ENCODE measurements at regions not wholly inside any gene's neighbourhood (a gene's known extent, or its start where the extent isn't known, plus 50 kb on each side); places are given as distances from the start of the nearest gene placed in this dataset.

DNA sequence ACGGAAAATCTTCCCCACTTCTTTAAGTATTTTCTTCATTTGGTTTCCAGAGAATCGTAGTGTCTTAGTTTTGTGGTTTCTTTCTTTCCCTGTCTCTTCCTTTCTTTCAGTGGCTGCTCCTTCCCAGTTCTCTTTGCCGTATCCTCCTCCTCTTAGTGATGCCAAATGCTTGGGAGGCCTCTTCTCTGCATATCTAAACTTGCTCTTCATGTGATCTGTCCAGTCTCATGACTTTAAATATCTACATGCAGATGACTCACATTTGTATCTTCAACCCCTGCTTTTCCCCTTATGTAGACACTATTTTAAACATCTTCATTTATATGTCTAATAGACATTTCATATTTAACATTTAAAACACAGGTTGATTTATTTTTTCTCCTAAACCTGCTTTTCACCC is 149.2 kb downstream of the PTCSC3 start:
- 84 to 93% methylated on average over 3 of the region's 3 CpGs for WGBS, 2 donors

DNA sequence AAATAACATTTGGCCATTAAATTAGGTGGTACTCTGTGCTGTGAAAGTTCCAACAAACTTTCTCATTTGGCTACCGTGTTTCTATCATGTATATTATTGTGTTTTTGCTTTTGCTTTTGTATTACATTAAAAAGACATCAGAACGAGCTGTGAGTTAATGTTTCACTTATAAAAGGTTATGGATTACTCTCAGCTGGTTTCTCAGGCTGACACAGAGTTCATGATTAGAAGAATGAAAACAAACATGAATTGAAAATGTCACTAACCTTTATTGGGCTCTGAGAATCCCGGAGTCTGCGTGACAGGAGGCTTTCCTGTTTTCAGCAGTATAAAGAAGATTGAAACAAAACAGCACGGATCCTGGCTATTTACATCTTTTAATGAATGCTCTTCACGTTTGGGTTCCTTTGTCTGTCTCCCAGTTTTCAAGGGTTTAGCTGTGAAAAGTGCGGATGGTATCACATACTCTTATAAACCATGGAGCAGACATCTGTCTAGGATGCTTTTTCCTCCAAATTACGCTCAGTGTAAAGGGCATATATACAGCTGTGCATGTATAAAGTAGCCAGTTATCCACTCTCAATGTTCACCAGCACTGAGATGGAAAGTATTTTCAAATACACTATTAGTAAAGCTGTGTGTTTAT is 153.6 kb downstream of the PTCSC3 start:
- TF ChIP-seq EP300 (IDR thresholded peaks at IDR 0.05), result no peak
- TF ChIP-seq, protein P1, sequence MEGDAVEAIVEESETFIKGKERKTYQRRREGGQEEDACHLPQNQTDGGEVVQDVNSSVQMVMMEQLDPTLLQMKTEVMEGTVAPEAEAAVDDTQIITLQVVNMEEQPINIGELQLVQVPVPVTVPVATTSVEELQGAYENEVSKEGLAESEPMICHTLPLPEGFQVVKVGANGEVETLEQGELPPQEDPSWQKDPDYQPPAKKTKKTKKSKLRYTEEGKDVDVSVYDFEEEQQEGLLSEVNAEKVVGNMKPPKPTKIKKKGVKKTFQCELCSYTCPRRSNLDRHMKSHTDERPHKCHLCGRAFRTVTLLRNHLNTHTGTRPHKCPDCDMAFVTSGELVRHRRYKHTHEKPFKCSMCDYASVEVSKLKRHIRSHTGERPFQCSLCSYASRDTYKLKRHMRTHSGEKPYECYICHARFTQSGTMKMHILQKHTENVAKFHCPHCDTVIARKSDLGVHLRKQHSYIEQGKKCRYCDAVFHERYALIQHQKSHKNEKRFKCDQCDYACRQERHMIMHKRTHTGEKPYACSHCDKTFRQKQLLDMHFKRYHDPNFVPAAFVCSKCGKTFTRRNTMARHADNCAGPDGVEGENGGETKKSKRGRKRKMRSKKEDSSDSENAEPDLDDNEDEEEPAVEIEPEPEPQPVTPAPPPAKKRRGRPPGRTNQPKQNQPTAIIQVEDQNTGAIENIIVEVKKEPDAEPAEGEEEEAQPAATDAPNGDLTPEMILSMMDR (IDR thresholded peaks at IDR 0.05), result no peak
- Histone ChIP-seq H3K27ac (no peak overlapping the region), H3K36me3 (no peaks in the 10 kb centered on the region), H3K9me3 (no peaks in the 10 kb centered on the region), H3K4me1 (no peaks in the 10 kb centered on the region), H3K27me3 (no peaks in the 10 kb centered on the region), H3K4me3 (no peak overlapping the region)
- intact Hi-C loops (cut with DNase I), result no loop called here
- WGBS, 2 donors, result 15 to 45% methylated on average over 8 of the region's 8 CpGs
- no peak for DNase-seq

More for the DNA sequence above, 149.2 kb downstream of the PTCSC3 start:
- Histone ChIP-seq H3K4me3 (no peak overlapping the region), H3K4me1 (no peaks in the 10 kb centered on the region), H3K27me3 (no peaks in the 10 kb centered on the region), H3K9me3 (no peaks in the 10 kb centered on the region), H3K27ac (no peak overlapping the region), H3K36me3 (no peaks in the 10 kb centered on the region)
- DNase-seq, result no peak
- intact Hi-C loops (cut with DNase I), result no loop called here
- TF ChIP-seq POLR2A (IDR thresholded peaks at IDR 0.05), result no peak
- TF ChIP-seq EP300 (IDR thresholded peaks at IDR 0.05), result no peak
- TF ChIP-seq, protein P1 (IDR thresholded peaks at IDR 0.05), result no peak
- TF ChIP-seq POLR2AphosphoS5 (IDR thresholded peaks at IDR 0.05), result no peak

DNA sequence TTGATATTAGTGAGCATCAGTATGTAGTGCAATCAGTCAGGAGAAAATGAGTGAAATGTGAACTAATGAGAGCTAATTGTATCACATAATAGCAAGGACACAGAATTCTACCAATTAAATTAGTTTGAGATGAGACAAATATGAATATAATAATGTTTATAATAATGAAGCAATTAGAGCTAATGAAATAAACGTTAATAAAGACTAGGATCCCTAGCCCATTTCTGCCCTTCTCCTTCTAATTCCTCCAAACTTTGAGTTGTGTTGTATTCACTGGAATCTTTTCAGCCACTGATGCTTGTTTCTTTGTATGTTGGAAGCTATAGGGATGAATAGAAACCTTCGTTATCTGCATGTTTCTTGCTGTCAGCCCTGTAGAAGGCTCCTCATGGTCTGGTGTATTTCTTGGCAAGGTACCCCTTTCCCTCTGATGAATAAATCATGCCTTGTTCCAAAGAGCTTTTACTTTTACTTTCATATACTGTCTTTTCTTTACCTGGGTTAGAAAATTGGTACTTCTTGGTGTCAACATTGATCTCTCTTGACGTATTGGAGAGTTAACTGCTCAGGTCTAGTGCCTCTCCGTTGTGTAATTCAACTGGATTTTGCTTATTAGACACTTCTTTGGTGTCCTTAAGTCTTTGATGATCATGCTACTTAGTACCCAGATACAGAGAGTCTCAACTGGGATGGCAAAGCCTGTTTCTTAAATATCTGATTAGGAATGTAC is 154.8 kb downstream of the PTCSC3 start:
- 72 to 76% methylated on average over 4 of the region's 4 CpGs for WGBS, 2 donors
- Histone ChIP-seq H3K4me3 (no peak overlapping the region), H3K4me1 (no peaks in the 10 kb centered on the region), H3K27ac (no peak overlapping the region), H3K27me3 (no peaks in the 10 kb centered on the region), H3K36me3 (no peaks in the 10 kb centered on the region), H3K9me3 (no peaks in the 10 kb centered on the region)
- DNase-seq, result no peak
- intact Hi-C loops (cut with DNase I), result no loop called here
- TF ChIP-seq, protein P1 (IDR thresholded peaks at IDR 0.05), result no peak
- TF ChIP-seq EP300 (IDR thresholded peaks at IDR 0.05), result no peak
- TF ChIP-seq POLR2A (IDR thresholded peaks at IDR 0.05), result no peak
- TF ChIP-seq POLR2AphosphoS5 (IDR thresholded peaks at IDR 0.05), result no peak

DNA sequence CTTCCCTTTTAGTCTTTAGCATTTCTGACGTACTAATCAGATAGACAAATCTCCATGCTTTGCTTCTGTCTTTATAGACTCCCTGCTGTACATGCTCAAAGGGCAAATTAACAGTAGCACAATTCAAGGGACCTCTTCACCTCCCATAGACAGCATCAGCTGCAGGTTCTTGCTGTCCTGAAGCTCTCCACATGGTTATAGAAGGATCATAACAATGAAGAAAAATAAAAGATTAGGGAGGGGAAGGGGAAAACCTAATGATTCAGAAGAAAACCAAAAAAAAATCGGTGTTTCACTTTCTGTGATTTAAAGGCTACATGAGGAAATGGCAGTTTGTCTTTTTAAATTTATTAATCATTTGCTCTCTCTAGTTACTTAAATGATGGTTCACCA is 155.5 kb downstream of the PTCSC3 start:
- Histone ChIP-seq H3K4me3 (no peak overlapping the region), H3K27ac (no peak overlapping the region), H3K9me3 (no peaks in the 10 kb centered on the region), H3K27me3 (no peaks in the 10 kb centered on the region), H3K4me1 (no peaks in the 10 kb centered on the region), H3K36me3 (no peaks in the 10 kb centered on the region)
- intact Hi-C loops (cut with DNase I), result no loop called here
- no peak for TF ChIP-seq EP300 (IDR thresholded peaks at IDR 0.05)
- TF ChIP-seq POLR2AphosphoS5 (IDR thresholded peaks at IDR 0.05), result no peak
- TF ChIP-seq, protein P1 (IDR thresholded peaks at IDR 0.05), result no peak
- no peak for TF ChIP-seq POLR2A (IDR thresholded peaks at IDR 0.05)
- DNase-seq, result no peak
- WGBS, 2 donors, result 63 to 76% methylated on average over 2 of the region's 2 CpGs
